Heart left ventricle (tissue), 16 donors: ENCODE measurements at regions not wholly inside any gene's neighbourhood (a gene's known extent, or its start where the extent isn't known, plus 50 kb on each side); places are given as distances from the start of the nearest gene placed in this dataset.
"Not testable (repeated sequence)": the region's sequence is repeated elsewhere in the genome, so short reads cannot be mapped to it uniquely, and the experiment has no call there.

Experiments used
- ATAC-seq, 4 donors: fragments of 200-7000 bp; cut with Tn5 transposase; one replicate each; pipeline ENCODE4 v1.9.1; 2020 to 2022; ENCODE audit warnings: moderate library complexity in 4 of 4, mild to moderate bottlenecking in 3 of 4, moderate number of reproducible peaks in 1 of 4
- DNase-seq, 5 donors: peaks; one replicate each; pipeline ENCODE4 v3.0.0-alpha.2; 2020
- H3K27ac ChIP-seq, 12 donors: fragments of 200-600 bp; sonication (generic) in 4 of 12; one replicate each; pipeline versions ENCODE4 v1.5.0 to v1.8.0; 2016 to 2022; ENCODE audit warnings: mild to moderate bottlenecking in 2 of 12
- H3K27me3 ChIP-seq, 9 donors: fragments of 200-600 bp; sonication (generic) in 2 of 9; one replicate each; pipeline versions ENCODE4 v1.5.1 to v1.8.0; 2016 to 2022; ENCODE audit warnings: mild to moderate bottlenecking in 3 of 9
- H3K36me3 ChIP-seq, 9 donors: fragments of 200-600 bp; sonication (generic) in 2 of 9; one replicate each; pipeline versions ENCODE4 v1.5.0 to v1.8.0; 2018 to 2022; ENCODE audit warnings: mild to moderate bottlenecking in 2 of 9
- H3K4me1 ChIP-seq, 12 donors: fragments of 200-600 bp; sonication (generic) in 4 of 12; one replicate each; pipeline versions ENCODE4 v1.5.0 to v1.8.0; 2016 to 2022; ENCODE audit warnings: mild to moderate bottlenecking in 3 of 12
- H3K4me3 ChIP-seq, 12 donors: fragments of 200-600 bp; sonication (generic) in 4 of 12; one replicate each; pipeline versions ENCODE4 v1.5.0 to v1.8.0; 2017 to 2022; ENCODE audit warnings: mild to moderate bottlenecking in 9 of 12, moderate library complexity in 4 of 12
- H3K9me3 ChIP-seq, 12 donors: fragments of 200-600 bp; sonication (generic) in 4 of 12; one replicate each; pipeline versions ENCODE4 v1.5.0 to v1.8.0; 2016 to 2022; ENCODE audit warnings: mild to moderate bottlenecking in 1 of 12
- CTCF ChIP-seq, 12 donors: fragments of 200-600 bp; sonication (generic) in 4 of 12; IDR thresholded peaks; one replicate each; pipeline versions ENCODE4 v1.5.0 to v1.8.0; 2018 to 2022; ENCODE audit warnings: antibody characterized with exemption in 12 of 12, mild to moderate bottlenecking in 5 of 12
- POLR2A ChIP-seq, 2 donors: fragments of 450-650 bp; IDR thresholded peaks; one replicate each; pipeline ENCODE4 v1.6.1; 2017; ENCODE audit warnings: antibody characterized with exemption in 2 of 2, mild to moderate bottlenecking in 2 of 2, moderate library complexity in 2 of 2
- WGBS, 4 donors: extraction: QIAGEN DNeasy Blood & Tissue Kit in 2 of 4; methylation state at CpG; one replicate each; pipeline versions ENCODE4 v1.1.5 to v1.1.7; 2013 to 2018; 5-methylcytosine and 5-hydroxymethylcytosine counted together
- intact Hi-C, 10 donors: fragments of 100-400 bp; cut with DNase I; formaldehyde crosslinking; loops; one replicate each; pipeline versions ENCODE4 v1.11.1 to v1.14.2; 2022
- donor health status: ischemic (EF 13 %, LVEDD 7.1; RV severe dilation, severe dysfunction).
- donor health status: healthy with polysubstance abuse.
- donor health status: DM: no; HTN: yes; CAD: no.
- donor health status: DM: no; HTN: no; CAD: no.
- donor health status: ischemic (EF 25% LVEDD 6.9; RV normal size, moderate dysfunction).
- donor health status: ischemic (EF 25% LVEDD 5.7; RV mildly dilated, moderate dysfunction).
- donor health status: healthy.
- donor health status: DM: yes; HTN: yes; CAD: no.
- donor health status: ischemic (EF 35%, LVEDD 5.7; RV mildly dilated, moderate dysfunction).
- donor health status: nonischemic (EF 11% LVEDD 7.7; RV severe dilation, severe dysfunction).
- donor health status: DM: yes; HTN: yes; CAD: no.
- donor health status: PGD.
- donor health status: ischemic (EF 29% LVEDD 5.4; RV normal size, mild dysfunction).
- donor health status: nonischemic (EF 23%, LVEDD 6.1; RV moderate dilation, normal function).

GRCh38 chr5:116772806-116773205 lies 198.2 kb upstream of the SEMA6A start:
- DNase-seq (no peak), ATAC-seq (no peak)
- 52 to 71% (median 59%) methylated on average over 3 of the region's 3 CpGs for WGBS, 4 donors
- no peaks in the 10 kb centered on the region for H3K36me3 ChIP-seq
- no peak overlapping the region for H3K4me3 ChIP-seq
- H3K4me1 ChIP-seq = peaks cover 0 to 12% (median 0%) of the 10 kb centered on the region in 12 donors
- H3K27me3 ChIP-seq = no peaks in the 10 kb centered on the region
- intact Hi-C loops = loop anchor here in 1 of 10 donors (5.0 kb wide), 1 partner anchor 196 kb away; no protein-coding TSS in a partner anchor
- TF ChIP-seq CTCF (IDR thresholded peaks at IDR 0.05) (no peak), POLR2A (IDR thresholded peaks at IDR 0.05) (no peak)
- no peaks in the 10 kb centered on the region for H3K9me3 ChIP-seq
- H3K27ac ChIP-seq = peak overlapping the region in 1 of 12 donors; percentile 4

- no peaks in the 10 kb centered on the region for H3K9me3 ChIP-seq
- DNase-seq = no peak
- no peaks in the 10 kb centered on the region for H3K27me3 ChIP-seq
- ATAC-seq = peak in 1 of 4 donors; percentile 29
- H3K36me3 ChIP-seq = no peaks in the 10 kb centered on the region
- 79 to 97% (median 87%) methylated on average over 1 of the region's 1 CpG for WGBS, 4 donors
- TF ChIP-seq CTCF (IDR thresholded peaks at IDR 0.05) (no peak), POLR2A (IDR thresholded peaks at IDR 0.05) (no peak)
- intact Hi-C loops = loop anchor here in 1 of 10 donors (5.0 kb wide), 1 partner anchor 195 kb away; no protein-coding TSS in a partner anchor
- no peak overlapping the region for H3K27ac ChIP-seq
- H3K4me3 ChIP-seq = no peak overlapping the region
- peaks cover 0 to 12% (median 0%) of the 10 kb centered on the region in 12 donors for H3K4me1 ChIP-seq
Observed at GRCh38 chr5:116772152-116772501, 197.5 kb upstream of the SEMA6A start.

- Histone ChIP-seq H3K27ac (peak overlapping the region in 1 of 12 donors; percentile 18), H3K4me3 (no peak overlapping the region), H3K4me1 (peaks cover 0 to 12% (median 0%) of the 10 kb centered on the region in 12 donors), H3K9me3 (no peaks in the 10 kb centered on the region), H3K36me3 (no peaks in the 10 kb centered on the region), H3K27me3 (no peaks in the 10 kb centered on the region)
- ATAC-seq = peak; percentile 32 to 80 (median 64)
- intact Hi-C loops = loop anchor here in 1 of 10 donors (5.0 kb wide), 1 partner anchor 194 kb away; no protein-coding TSS in a partner anchor
- TF ChIP-seq POLR2A (IDR thresholded peaks at IDR 0.05) = no peak
- no peak for TF ChIP-seq CTCF (IDR thresholded peaks at IDR 0.05)
- DNase-seq = peak in 3 of 5 donors; percentile 8 to 47 (median 33)
- 59 to 72% (median 63%) methylated on average over 9 of the region's 9 CpGs for WGBS, 4 donors
Observed at GRCh38 chr5:116771466-116772151, 197.0 kb upstream of the SEMA6A start.

- not testable (repeated sequence) for ATAC-seq, H3K27me3 ChIP-seq, H3K36me3 ChIP-seq, H3K9me3 ChIP-seq, H3K27ac ChIP-seq, H3K4me3 ChIP-seq, DNase-seq
- intact Hi-C loops = loop anchor here in 1 of 10 donors (5.0 kb wide), 1 partner anchor 193 kb away; no protein-coding TSS in a partner anchor
- H3K4me1 ChIP-seq = peaks cover 0 to 12% (median 0%) of the 10 kb centered on the region in 12 donors
- WGBS, 4 donors = 95 to 100% (median 99%) methylated on average over 2 of the region's 2 CpGs
Observed at GRCh38 chr5:116769953-116770352, 195.3 kb upstream of the SEMA6A start.
